OCI-LY1 (cell line): ENCODE measurements at regions not wholly inside any gene's neighbourhood (a gene's known extent, or its start where the extent isn't known, plus 50 kb on each side); places are given as distances from the start of the nearest gene placed in this dataset.

ENCODE experiments used
- H2AFZ ChIP-seq: fragments of 200-600 bp; sonication (generic), shearing (Covaris generic); 2 replicates; pipeline ENCODE4 v1.6.0; 2014; ENCODE audit warnings: antibody characterized with exemption, mild to moderate bottlenecking, low read length
- H3F3A ChIP-seq: fragments of 200-600 bp; sonication (generic), shearing (Covaris generic); 2 replicates; pipeline ENCODE4 v1.6.0; 2014; ENCODE audit warnings: mild to moderate bottlenecking, antibody characterized with exemption, low read length, moderate library complexity; ENCODE audit not compliant: insufficient read depth
- H3K27ac ChIP-seq: fragments of 200-600 bp; sonication (generic); 2 replicates; pipeline ENCODE4 v1.5.1; 2014; ENCODE audit warnings: low read length, mixed run types, mild to moderate bottlenecking, low read depth; ENCODE audit not compliant: poor library complexity, severe bottlenecking
- H3K27me3 ChIP-seq: fragments of 200-600 bp; sonication (generic); 2 replicates; pipeline ENCODE4 v1.6.0; 2014; ENCODE audit warnings: antibody characterized with exemption, mild to moderate bottlenecking, low read length, moderate library complexity; ENCODE audit not compliant: insufficient read depth
- H3K36me3 ChIP-seq: fragments of 200-600 bp; sonication (generic); 2 replicates; pipeline ENCODE4 v1.6.1; 2014; ENCODE audit warnings: mild to moderate bottlenecking, antibody characterized with exemption, low read length, moderate library complexity, mixed read lengths; ENCODE audit not compliant: insufficient read depth
- H3K4me1 ChIP-seq: fragments of 200-600 bp; sonication (generic); 2 replicates; pipeline ENCODE4 v1.5.1; 2014; ENCODE audit warnings: mild to moderate bottlenecking, low read length, moderate library complexity; ENCODE audit not compliant: insufficient read depth, severe bottlenecking
- H3K4me2 ChIP-seq: fragments of 200-600 bp; sonication (generic), shearing (Covaris generic); 2 replicates; pipeline ENCODE4 v1.6.1; 2014; ENCODE audit warnings: low read length
- H3K4me3 ChIP-seq: fragments of 200-600 bp; sonication (generic); 2 replicates; pipeline ENCODE4 v1.5.1; 2014; ENCODE audit warnings: low read length, low read depth, mild to moderate bottlenecking, mixed read lengths; ENCODE audit not compliant: poor library complexity, severe bottlenecking
- H3K79me2 ChIP-seq: fragments of 200-600 bp; shearing (Covaris generic); 2 replicates; pipeline ENCODE4 v1.6.1; 2016; ENCODE audit warnings: mixed run types, low read length, mixed read lengths; ENCODE audit not compliant: insufficient read depth
- H3K9ac ChIP-seq: fragments of 200-600 bp; sonication (generic), shearing (Covaris generic); 2 replicates; pipeline ENCODE4 v1.6.1; 2014; ENCODE audit warnings: mild to moderate bottlenecking, low read length, mixed read lengths
- H3K9me2 ChIP-seq: fragments of 200-600 bp; sonication (generic), shearing (Covaris generic); 2 replicates; pipeline ENCODE4 v1.6.1; 2014; ENCODE audit warnings: low read depth, mild to moderate bottlenecking, low read length, mixed read lengths
- H3K9me3 ChIP-seq: fragments of 200-600 bp; shearing (Covaris generic); 2 replicates; pipeline ENCODE4 v1.6.1; 2014; ENCODE audit warnings: low read length, mixed read lengths
- H4K20me1 ChIP-seq: fragments of 200-600 bp; sonication (generic), shearing (Covaris generic); 2 replicates; pipeline ENCODE4 v1.6.0; 2016; ENCODE audit warnings: mild to moderate bottlenecking, low read length; ENCODE audit not compliant: insufficient read depth
- EZH2 ChIP-seq: fragments of 200-600 bp; sonication (generic), shearing (Covaris generic); IDR thresholded peaks from 2 replicates; pipeline ENCODE4 v1.8.0; 2017; ENCODE audit warnings: borderline replicate concordance, mixed run types, mild to moderate bottlenecking, antibody characterized with exemption, low read length, moderate library complexity, mixed read lengths
- TF ChIP-seq, protein P1 (sequence below): fragments of 200-600 bp; sonication (generic), shearing (Covaris generic); IDR thresholded peaks from 2 replicates; pipeline ENCODE4 v1.5.1; 2017; ENCODE audit warnings: mild to moderate bottlenecking, antibody characterized with exemption, low read length, moderate library complexity, mixed read lengths

DNA sequence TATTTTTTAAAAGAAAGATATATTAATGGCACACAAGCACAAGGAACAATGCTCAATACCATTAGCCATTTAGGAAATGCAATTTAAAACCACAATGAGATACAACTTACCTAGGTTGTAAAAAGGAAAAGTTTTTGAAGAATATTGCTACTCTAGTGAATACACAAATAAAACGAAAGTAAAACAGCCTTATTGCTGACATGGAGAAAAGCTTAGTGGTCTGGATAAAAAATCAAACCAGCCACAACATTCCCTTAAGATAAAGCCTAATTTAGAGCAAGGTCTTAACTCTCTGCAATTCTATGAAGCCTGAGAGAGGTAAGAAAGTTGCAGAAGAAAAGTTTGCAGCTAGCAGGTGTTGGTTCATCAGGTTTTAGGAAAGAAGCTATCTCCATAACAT, 892.7 kb upstream of the ALCAM start:
- H2AFZ ChIP-seq = no peak overlapping the region
- H3K9me2 ChIP-seq = no peaks in the 10 kb centered on the region
- TF ChIP-seq EZH2 = no peak
- TF ChIP-seq, protein P1, sequence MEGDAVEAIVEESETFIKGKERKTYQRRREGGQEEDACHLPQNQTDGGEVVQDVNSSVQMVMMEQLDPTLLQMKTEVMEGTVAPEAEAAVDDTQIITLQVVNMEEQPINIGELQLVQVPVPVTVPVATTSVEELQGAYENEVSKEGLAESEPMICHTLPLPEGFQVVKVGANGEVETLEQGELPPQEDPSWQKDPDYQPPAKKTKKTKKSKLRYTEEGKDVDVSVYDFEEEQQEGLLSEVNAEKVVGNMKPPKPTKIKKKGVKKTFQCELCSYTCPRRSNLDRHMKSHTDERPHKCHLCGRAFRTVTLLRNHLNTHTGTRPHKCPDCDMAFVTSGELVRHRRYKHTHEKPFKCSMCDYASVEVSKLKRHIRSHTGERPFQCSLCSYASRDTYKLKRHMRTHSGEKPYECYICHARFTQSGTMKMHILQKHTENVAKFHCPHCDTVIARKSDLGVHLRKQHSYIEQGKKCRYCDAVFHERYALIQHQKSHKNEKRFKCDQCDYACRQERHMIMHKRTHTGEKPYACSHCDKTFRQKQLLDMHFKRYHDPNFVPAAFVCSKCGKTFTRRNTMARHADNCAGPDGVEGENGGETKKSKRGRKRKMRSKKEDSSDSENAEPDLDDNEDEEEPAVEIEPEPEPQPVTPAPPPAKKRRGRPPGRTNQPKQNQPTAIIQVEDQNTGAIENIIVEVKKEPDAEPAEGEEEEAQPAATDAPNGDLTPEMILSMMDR = no peak
- H3K27ac ChIP-seq = no peak overlapping the region
- no peaks in the 10 kb centered on the region for H3K79me2 ChIP-seq
- peaks cover 25% of the 10 kb centered on the region for H3K9me3 ChIP-seq
- no peak overlapping the region for H3K4me2 ChIP-seq
- no peaks in the 10 kb centered on the region for H3K4me1 ChIP-seq
- H4K20me1 ChIP-seq = no peaks in the 10 kb centered on the region
- no peaks in the 10 kb centered on the region for H3K27me3 ChIP-seq
- no peak overlapping the region for H3K4me3 ChIP-seq
- no peaks in the 10 kb centered on the region; the same call in 1 of the 2 replicates for H3K36me3 ChIP-seq
- H3F3A ChIP-seq = no peaks in the 10 kb centered on the region
- H3K9ac ChIP-seq = no peak overlapping the region

DNA sequence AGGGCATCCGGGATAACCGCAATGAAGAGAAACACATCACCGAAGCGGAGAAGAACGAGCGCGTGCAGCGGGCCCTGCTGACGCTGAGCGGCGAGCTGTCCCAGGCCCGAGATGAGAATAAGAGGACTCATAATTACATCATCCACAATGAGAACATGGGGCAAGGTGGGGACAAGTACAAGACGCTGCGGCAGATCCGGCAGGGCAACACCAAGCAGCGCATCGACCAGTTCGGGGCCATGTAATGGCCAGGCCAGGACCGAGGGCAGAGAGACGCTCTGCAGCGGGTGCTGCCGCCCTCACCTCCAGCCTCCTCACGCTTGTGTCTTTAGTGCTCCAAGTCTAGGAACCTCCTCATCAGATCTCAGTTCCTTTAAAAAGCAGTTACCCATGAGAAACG, 863.7 kb upstream of the ALCAM start:
- TF ChIP-seq, protein P1 = no peak
- TF ChIP-seq EZH2 = no peak
- Histone ChIP-seq H3K27ac (no peak overlapping the region), H3K4me2 (no peak overlapping the region), H3K9me3 (no peaks in the 10 kb centered on the region), H3K27me3 (no peaks in the 10 kb centered on the region), H4K20me1 (no peaks in the 10 kb centered on the region), H3K4me3 (no peak overlapping the region), H3K36me3 (no peaks in the 10 kb centered on the region; the same call in 1 of the 2 replicates), H3K79me2 (no peaks in the 10 kb centered on the region), H3K9me2 (no peaks in the 10 kb centered on the region), H3K9ac (no peak overlapping the region), H2AFZ (no peak overlapping the region), H3F3A (no peaks in the 10 kb centered on the region; the same call in 1 of the 2 replicates), H3K4me1 (no peaks in the 10 kb centered on the region)

DNA sequence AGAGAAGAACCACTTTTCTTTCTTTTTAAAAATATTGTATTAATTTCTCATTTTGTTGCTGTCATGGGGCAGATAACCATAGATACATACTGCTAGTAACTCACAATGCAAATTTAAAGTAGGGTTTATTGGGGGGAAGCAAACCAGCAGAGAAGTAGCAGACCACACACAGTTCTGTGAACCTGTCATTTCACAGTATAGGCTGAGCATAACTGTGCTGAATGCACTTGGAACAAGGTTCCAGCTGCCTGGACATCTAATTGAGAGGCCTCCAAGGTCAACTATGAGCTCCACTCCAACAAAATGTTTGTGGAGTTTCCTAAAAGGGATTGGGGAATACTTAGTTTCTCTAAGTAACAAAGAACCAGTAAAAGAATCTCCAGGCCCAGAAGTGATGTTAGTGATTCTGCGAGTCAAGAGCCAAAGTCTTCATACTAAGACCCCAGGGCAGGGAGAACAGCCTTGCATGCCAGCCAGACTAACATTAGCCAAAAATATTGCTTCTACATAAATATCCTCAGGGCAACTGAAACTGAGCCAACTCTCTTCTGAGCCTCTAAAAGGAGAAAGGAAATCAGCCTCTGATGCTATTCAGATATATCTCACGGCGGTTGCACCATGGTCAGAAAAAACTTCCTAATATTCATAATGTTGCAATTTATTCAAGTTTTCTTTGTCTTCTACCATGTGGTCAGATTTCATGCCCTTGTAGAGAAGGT, 856.4 kb upstream of the ALCAM start:
- Histone ChIP-seq H3K9ac (no peak overlapping the region; the same call in 1 of the 2 replicates), H3K27ac (peak overlapping the region; percentile 66), H3K36me3 (peaks cover 23% of the 10 kb centered on the region), H3K9me2 (no peaks in the 10 kb centered on the region), H3F3A (no peaks in the 10 kb centered on the region), H3K27me3 (no peaks in the 10 kb centered on the region), H4K20me1 (no peaks in the 10 kb centered on the region), H3K4me1 (peaks cover 15% of the 10 kb centered on the region), H3K9me3 (peaks cover 11% of the 10 kb centered on the region), H3K4me3 (no peak overlapping the region), H3K79me2 (no peaks in the 10 kb centered on the region), H3K4me2 (peak overlapping the region; percentile 38; the same call in 1 of the 2 replicates), H2AFZ (no peak overlapping the region)
- TF ChIP-seq EZH2 = no peak
- TF ChIP-seq, protein P1 = no peak
